ENCODE measurements at regions not wholly inside any gene's neighbourhood (a gene's known extent, or its start where the extent isn't known, plus 50 kb on each side); places are given as distances from the start of the nearest gene placed in this dataset.
A peak's percentile ranks its signal among the peaks of the same experiment; 100 is the strongest.

DNA sequence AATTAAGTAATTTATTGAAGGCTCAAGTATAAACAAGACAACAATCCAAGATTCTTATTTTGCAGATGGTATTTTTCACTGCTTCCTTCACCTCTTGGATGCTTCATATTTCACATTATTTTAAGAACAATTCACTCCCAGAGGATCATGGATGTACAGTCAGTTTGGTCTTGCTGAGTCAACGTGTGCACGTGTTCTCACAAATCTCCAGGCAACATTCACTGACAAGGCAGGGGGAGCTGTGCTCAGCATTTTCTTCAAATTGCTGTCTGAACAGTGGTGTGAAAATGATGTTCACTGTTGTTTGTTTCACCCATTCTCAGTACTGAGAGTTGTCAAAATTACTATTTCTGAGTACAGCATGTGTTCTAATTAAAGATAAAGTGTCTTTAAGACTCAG is 118.3 kb upstream of the SLC38A4 start (continued):
- TF ChIP-seq, protein P1, sequence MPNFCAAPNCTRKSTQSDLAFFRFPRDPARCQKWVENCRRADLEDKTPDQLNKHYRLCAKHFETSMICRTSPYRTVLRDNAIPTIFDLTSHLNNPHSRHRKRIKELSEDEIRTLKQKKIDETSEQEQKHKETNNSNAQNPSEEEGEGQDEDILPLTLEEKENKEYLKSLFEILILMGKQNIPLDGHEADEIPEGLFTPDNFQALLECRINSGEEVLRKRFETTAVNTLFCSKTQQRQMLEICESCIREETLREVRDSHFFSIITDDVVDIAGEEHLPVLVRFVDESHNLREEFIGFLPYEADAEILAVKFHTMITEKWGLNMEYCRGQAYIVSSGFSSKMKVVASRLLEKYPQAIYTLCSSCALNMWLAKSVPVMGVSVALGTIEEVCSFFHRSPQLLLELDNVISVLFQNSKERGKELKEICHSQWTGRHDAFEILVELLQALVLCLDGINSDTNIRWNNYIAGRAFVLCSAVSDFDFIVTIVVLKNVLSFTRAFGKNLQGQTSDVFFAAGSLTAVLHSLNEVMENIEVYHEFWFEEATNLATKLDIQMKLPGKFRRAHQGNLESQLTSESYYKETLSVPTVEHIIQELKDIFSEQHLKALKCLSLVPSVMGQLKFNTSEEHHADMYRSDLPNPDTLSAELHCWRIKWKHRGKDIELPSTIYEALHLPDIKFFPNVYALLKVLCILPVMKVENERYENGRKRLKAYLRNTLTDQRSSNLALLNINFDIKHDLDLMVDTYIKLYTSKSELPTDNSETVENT (CRISPR knock-in tag; IDR thresholded peaks at IDR 0.05) = no peak
- TF ChIP-seq HNRNPL (IDR thresholded peaks at IDR 0.05; ENCODE audit: low read depth, low read length) = no peak
- TF ChIP-seq ZNF253 (CRISPR knock-in tag; conservative IDR thresholded peaks at IDR 0.05) = no peak
- TF ChIP-seq, protein P2, sequence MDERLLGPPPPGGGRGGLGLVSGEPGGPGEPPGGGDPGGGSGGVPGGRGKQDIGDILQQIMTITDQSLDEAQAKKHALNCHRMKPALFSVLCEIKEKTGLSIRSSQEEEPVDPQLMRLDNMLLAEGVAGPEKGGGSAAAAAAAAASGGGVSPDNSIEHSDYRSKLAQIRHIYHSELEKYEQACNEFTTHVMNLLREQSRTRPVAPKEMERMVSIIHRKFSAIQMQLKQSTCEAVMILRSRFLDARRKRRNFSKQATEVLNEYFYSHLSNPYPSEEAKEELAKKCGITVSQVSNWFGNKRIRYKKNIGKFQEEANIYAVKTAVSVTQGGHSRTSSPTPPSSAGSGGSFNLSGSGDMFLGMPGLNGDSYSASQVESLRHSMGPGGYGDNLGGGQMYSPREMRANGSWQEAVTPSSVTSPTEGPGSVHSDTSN (CRISPR knock-in tag; IDR thresholded peaks at IDR 0.05; ENCODE audit: low read depth) = no peak
- TF ChIP-seq, protein P2 (tag; conservative IDR thresholded peaks at IDR 0.05; ENCODE audit: low read depth) = no peak
- no peak for TF ChIP-seq SMAD3 (CRISPR knock-in tag; conservative IDR thresholded peaks at IDR 0.05)
- no peak for TF ChIP-seq ZNF436 (CRISPR knock-in tag; IDR thresholded peaks at IDR 0.05)
- no peak for TF ChIP-seq ZNF79 (CRISPR knock-in tag; IDR thresholded peaks at IDR 0.05; ENCODE audit: low read depth)
- no peak for TF ChIP-seq PHB (CRISPR knock-in tag; IDR thresholded peaks at IDR 0.05)
- TF ChIP-seq TEAD1 (CRISPR knock-in tag; IDR thresholded peaks at IDR 0.05) = no peak
- no peak for TF ChIP-seq ZNF407 (IDR thresholded peaks at IDR 0.05; ENCODE audit: low read depth)
- peak; percentile 44 for TF ChIP-seq ZNF316 (IDR thresholded peaks at IDR 0.05)
- no peak for TF ChIP-seq FOXA3 (CRISPR knock-in tag; conservative IDR thresholded peaks at IDR 0.05 in 1 of 2, IDR thresholded peaks at IDR 0.05 in 1 of 2)
- no peak for TF ChIP-seq CBX8 (IDR thresholded peaks at IDR 0.05; ENCODE audit: borderline replicate concordance, extremely low read depth, low read depth, low read length, poor library complexity, severe bottlenecking)
- no peak for TF ChIP-seq SIN3A (IDR thresholded peaks at IDR 0.05; ENCODE audit: borderline replicate concordance in 2 of 2, control insufficient read depth in 1 of 2, low read depth in 2 of 2, low read length in 2 of 2)
- no peak for TF ChIP-seq GATAD2B (IDR thresholded peaks at IDR 0.05; ENCODE audit: borderline replicate concordance)

Data from K562 (cell line).